DND-41 (cell line): ENCODE measurements at regions not wholly inside any gene's neighbourhood (a gene's known extent, or its start where the extent isn't known, plus 50 kb on each side); places are given as distances from the start of the nearest gene placed in this dataset.

ENCODE experiments used
- ATAC-seq: fragments of 200-7000 bp; cut with Tn5 transposase; 3 replicates; pipeline ENCODE4 v1.9.1; 2021; ENCODE audit warnings: low read depth; ENCODE audit not compliant: insufficient read depth
- DNase-seq: peaks from one replicate; pipeline ENCODE4 v3.0.0-alpha.2; 2020
- H2AFZ ChIP-seq: 2 replicates; pipeline ENCODE4 v1.6.0; 2012; ENCODE audit warnings: low read depth, low read length
- H3K27ac ChIP-seq: 2 replicates; pipeline ENCODE4 v1.5.1; 2012; ENCODE audit warnings: low read length, inconsistent platforms
- H3K27me3 ChIP-seq: fragments of 200-600 bp; sonication (generic); 2 replicates; pipeline ENCODE4 v1.6.0; 2012; ENCODE audit warnings: low read length, mild to moderate bottlenecking, inconsistent platforms; ENCODE audit not compliant: insufficient read depth, poor library complexity
- H3K36me3 ChIP-seq: 2 replicates; pipeline ENCODE4 v1.5.1; 2012; ENCODE audit warnings: low read length, inconsistent platforms; ENCODE audit not compliant: insufficient read depth
- H3K4me1 ChIP-seq: 2 replicates; pipeline ENCODE4 v1.5.1; 2012; ENCODE audit warnings: mild to moderate bottlenecking, low read length; ENCODE audit not compliant: insufficient read depth
- H3K4me2 ChIP-seq: 2 replicates; pipeline ENCODE4 v1.6.0; 2012; ENCODE audit warnings: mild to moderate bottlenecking, moderate library complexity, low read length, inconsistent platforms; ENCODE audit not compliant: insufficient read depth
- H3K4me3 ChIP-seq, 2 experiments: fragments of 200-600 bp in 1 of 2; shearing (Covaris generic) in 1 of 2; 2 replicates each; pipeline ENCODE4 v1.5.1; 2012 to 2016; ENCODE audit warnings: inconsistent platforms in 2 of 2, low read length in 2 of 2, mild to moderate bottlenecking in 2 of 2, low read depth in 1 of 2, moderate library complexity in 1 of 2
- H3K79me2 ChIP-seq: 2 replicates; pipeline ENCODE4 v1.6.0; 2012; ENCODE audit warnings: low read length, inconsistent platforms; ENCODE audit not compliant: insufficient read depth
- H3K9ac ChIP-seq: 2 replicates; pipeline ENCODE4 v1.6.0; 2012; ENCODE audit warnings: low read depth, mild to moderate bottlenecking, inconsistent platforms, low read length, moderate library complexity
- H3K9me3 ChIP-seq: 2 replicates; pipeline ENCODE4 v1.5.1; 2012; ENCODE audit warnings: low read length, moderate library complexity, mild to moderate bottlenecking, inconsistent platforms; ENCODE audit not compliant: insufficient read depth, severe bottlenecking
- H4K20me1 ChIP-seq: 2 replicates; pipeline ENCODE4 v1.6.0; 2012; ENCODE audit warnings: low read length; ENCODE audit not compliant: insufficient read depth
- CTCF ChIP-seq: IDR thresholded peaks from 2 replicates; pipeline ENCODE4 v1.5.1; 2012; ENCODE audit warnings: borderline replicate concordance, low read length, moderate library complexity, mild to moderate bottlenecking; ENCODE audit not compliant: poor library complexity, severe bottlenecking; ENCODE audit errors: extremely low read depth
- EZH2 ChIP-seq: IDR thresholded peaks from 3 replicates; pipeline ENCODE4 v1.6.1; 2012; ENCODE audit warnings: borderline replicate concordance, low read depth, mild to moderate bottlenecking, moderate library complexity, low read length, inconsistent platforms; ENCODE audit not compliant: severe bottlenecking

GRCh38 chr6:113558431-113558830 is 298.7 kb upstream of the MARCKS start:
- Histone ChIP-seq H3K4me2 (no peak overlapping the region), H3K27ac (no peak overlapping the region), H3K4me3 (no peak overlapping the region), H3K9me3 (no peaks in the 10 kb centered on the region), H3K27me3 (no peaks in the 10 kb centered on the region), H3K36me3 (no peaks in the 10 kb centered on the region), H3K4me1 (no peaks in the 10 kb centered on the region), H3K79me2 (no peaks in the 10 kb centered on the region), H2AFZ (no peak overlapping the region), H4K20me1 (no peaks in the 10 kb centered on the region), H3K9ac (no peak overlapping the region)
- ATAC-seq: no peak
- DNase-seq: no peak
- TF ChIP-seq CTCF: no peak
- no peak for TF ChIP-seq EZH2

- Histone ChIP-seq H3K27ac (no peak overlapping the region), H4K20me1 (no peaks in the 10 kb centered on the region), H3K4me2 (no peak overlapping the region), H3K27me3 (no peaks in the 10 kb centered on the region), H2AFZ (no peak overlapping the region), H3K9ac (no peak overlapping the region), H3K36me3 (no peaks in the 10 kb centered on the region), H3K79me2 (no peaks in the 10 kb centered on the region), H3K9me3 (no peaks in the 10 kb centered on the region), H3K4me3 (no peak overlapping the region), H3K4me1 (no peaks in the 10 kb centered on the region)
- DNase-seq (no peak), ATAC-seq (no peak)
- no peak for TF ChIP-seq CTCF
- no peak for TF ChIP-seq EZH2
These were observed 298.2 kb upstream of the MARCKS start for GRCh38 chr6:113558966-113559365.

- Histone ChIP-seq H3K9me3 (no peaks in the 10 kb centered on the region), H3K27ac (no peak overlapping the region), H3K4me2 (no peak overlapping the region), H3K27me3 (no peaks in the 10 kb centered on the region), H4K20me1 (no peaks in the 10 kb centered on the region), H3K9ac (no peak overlapping the region), H3K36me3 (no peaks in the 10 kb centered on the region), H3K4me3 (no peak overlapping the region), H3K4me1 (no peaks in the 10 kb centered on the region), H2AFZ (no peak overlapping the region), H3K79me2 (no peaks in the 10 kb centered on the region)
- DNase-seq (no peak), ATAC-seq (no peak)
- TF ChIP-seq EZH2: no peak
- no peak for TF ChIP-seq CTCF
These were observed 296.8 kb upstream of the MARCKS start for GRCh38 chr6:113560376-113560775.

- no peak overlapping the region for H2AFZ ChIP-seq
- H3K4me3 ChIP-seq: no peak overlapping the region
These were observed 296.2 kb upstream of the MARCKS start for GRCh38 chr6:113560908-113561307.

More at GRCh38 chr6:113560908-113561307, 296.2 kb upstream of the MARCKS start:
- H3K27ac ChIP-seq: no peak overlapping the region
- ATAC-seq: no peak
- H3K27me3 ChIP-seq: no peaks in the 10 kb centered on the region
- H4K20me1 ChIP-seq: no peaks in the 10 kb centered on the region
- H3K79me2 ChIP-seq: no peaks in the 10 kb centered on the region
- no peak overlapping the region for H3K4me2 ChIP-seq
- DNase-seq: no peak
- TF ChIP-seq CTCF (no peak), EZH2 (no peak)
- no peaks in the 10 kb centered on the region for H3K36me3 ChIP-seq
- no peaks in the 10 kb centered on the region for H3K9me3 ChIP-seq
- no peaks in the 10 kb centered on the region for H3K4me1 ChIP-seq
- H3K9ac ChIP-seq: no peak overlapping the region
